Keratinocyte (primary cell): ENCODE measurements at regions not wholly inside any gene's neighbourhood (a gene's known extent, or its start where the extent isn't known, plus 50 kb on each side); places are given as distances from the start of the nearest gene placed in this dataset.

Experiments used
- DNase-seq: peaks from one replicate; pipeline ENCODE4 v3.0.0-alpha.2; 2011; ENCODE audit warnings: low read depth, missing footprints, low spot score
- FAIRE-seq: peaks from 2 replicates; lab custom pipeline; 2011; peaks lifted over from hg19 to GRCh38; lab: Jason Lieb, UNC
- H2AFZ ChIP-seq: 2 replicates; pipeline ENCODE4 v1.6.0; 2012; ENCODE audit warnings: low read length, control low read depth, inconsistent platforms; ENCODE audit not compliant: control insufficient read depth
- H3K27ac ChIP-seq: 2 replicates; pipeline ENCODE4 v1.5.1; 2011; ENCODE audit warnings: low read length; ENCODE audit not compliant: control insufficient read depth, insufficient read depth
- H3K27me3 ChIP-seq: 3 replicates; pipeline ENCODE4 v1.6.0; 2011; ENCODE audit warnings: low read length; ENCODE audit not compliant: control insufficient read depth, insufficient read depth; ENCODE audit errors: extremely low read depth
- H3K36me3 ChIP-seq, 2 experiments: 2 replicates in 1 of 2; 3 replicates in 1 of 2; pipeline ENCODE4 v1.5.1; 2011; ENCODE audit warnings: low read length in 2 of 2, mild to moderate bottlenecking in 1 of 2; ENCODE audit not compliant: control insufficient read depth in 2 of 2, insufficient read depth in 2 of 2; ENCODE audit errors: extremely low read depth in 1 of 2
- H3K4me1 ChIP-seq: 3 replicates; pipeline ENCODE4 v1.5.1; 2011; ENCODE audit warnings: low read length; ENCODE audit not compliant: control insufficient read depth, insufficient read depth; ENCODE audit errors: extremely low read depth
- H3K4me2 ChIP-seq: 3 replicates; pipeline ENCODE4 v1.6.0; 2011; ENCODE audit warnings: low read depth, low read length; ENCODE audit not compliant: control insufficient read depth, insufficient read depth; ENCODE audit errors: extremely low read depth
- H3K4me3 ChIP-seq, 3 experiments: fragments of 200-600 bp in 1 of 3; sonication (generic) in 1 of 3; 2 replicates in 2 of 3; 3 replicates in 1 of 3; pipeline ENCODE4 v1.5.1; 2011 to 2016; ENCODE audit warnings: low read length in 3 of 3, mild to moderate bottlenecking in 3 of 3, control low read depth in 2 of 3, inconsistent platforms in 1 of 3, low read depth in 1 of 3, mixed read lengths in 1 of 3, mixed run types in 1 of 3, moderate library complexity in 1 of 3; ENCODE audit not compliant: control insufficient read depth in 2 of 3, insufficient read depth in 2 of 3; ENCODE audit errors: extremely low read depth in 1 of 3
- H3K79me2 ChIP-seq: 2 replicates; pipeline ENCODE4 v1.6.0; 2012; ENCODE audit warnings: low read length; ENCODE audit not compliant: control insufficient read depth, insufficient read depth
- H3K9ac ChIP-seq: 3 replicates; pipeline ENCODE4 v1.6.0; 2011; ENCODE audit warnings: low read length; ENCODE audit not compliant: control insufficient read depth, insufficient read depth; ENCODE audit errors: extremely low read depth
- H3K9me1 ChIP-seq: 3 replicates; pipeline ENCODE4 v1.6.0; 2011; ENCODE audit warnings: low read length; ENCODE audit not compliant: control insufficient read depth, insufficient read depth; ENCODE audit errors: extremely low read depth
- H3K9me3 ChIP-seq: 2 replicates; pipeline ENCODE4 v1.5.1; 2012; ENCODE audit warnings: low read depth, low read length; ENCODE audit not compliant: control insufficient read depth
- H4K20me1 ChIP-seq: 3 replicates; pipeline ENCODE4 v1.6.0; 2011; ENCODE audit warnings: low read length; ENCODE audit not compliant: control insufficient read depth, insufficient read depth; ENCODE audit errors: extremely low read depth
- EZH2 ChIP-seq: IDR thresholded peaks from one replicate; pipeline ENCODE4 v1.6.1; 2012; ENCODE audit warnings: inconsistent platforms, mild to moderate bottlenecking, low read length, moderate library complexity
- dilution Hi-C: fragments of 300-500 bp; cut with MboI; formaldehyde crosslinking; loops from one replicate; pipeline ENCODE4 v1.7.0; 2020; ENCODE audit warnings: low sequenced_read_pairs; ENCODE audit not compliant: extremely low pct_ligation_motif_present
- TF ChIP-seq, protein P1 (sequence below), 3 experiments: IDR thresholded peaks in 1 of 3; conservative IDR thresholded peaks in 1 of 3; optimal IDR thresholded peaks in 1 of 3; 2 replicates in 2 of 3; 3 replicates in 1 of 3; pipeline versions ENCODE3 to v1.5.1; 2011; ENCODE audit warnings: low read length in 3 of 3, mild to moderate bottlenecking in 3 of 3, moderate library complexity in 2 of 3, control low read depth in 1 of 3, inconsistent platforms in 1 of 3; ENCODE audit not compliant: insufficient read depth in 2 of 3; ENCODE audit errors: extremely low read depth in 1 of 3

DNA sequence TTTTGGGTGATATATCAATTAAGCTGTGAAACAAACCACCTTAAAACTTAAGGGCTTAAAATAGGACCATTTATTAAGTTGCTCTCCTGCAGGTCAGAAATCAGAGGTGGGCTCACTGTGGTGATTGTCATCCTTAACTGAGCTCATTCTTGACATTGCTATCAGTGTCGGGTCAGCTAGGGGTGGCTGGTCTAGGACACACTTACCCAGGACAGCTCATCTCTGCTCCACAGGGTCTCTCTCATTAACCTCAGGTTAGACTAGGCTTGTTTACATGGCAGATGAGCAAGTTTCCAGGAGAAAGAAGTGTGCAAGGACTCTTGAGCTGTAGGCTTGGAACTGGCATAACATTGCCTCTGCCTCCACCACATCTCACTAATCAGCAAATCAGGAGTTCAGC, 601.0 kb upstream of the RAG2 start:
- FAIRE-seq = no peak

DNA sequence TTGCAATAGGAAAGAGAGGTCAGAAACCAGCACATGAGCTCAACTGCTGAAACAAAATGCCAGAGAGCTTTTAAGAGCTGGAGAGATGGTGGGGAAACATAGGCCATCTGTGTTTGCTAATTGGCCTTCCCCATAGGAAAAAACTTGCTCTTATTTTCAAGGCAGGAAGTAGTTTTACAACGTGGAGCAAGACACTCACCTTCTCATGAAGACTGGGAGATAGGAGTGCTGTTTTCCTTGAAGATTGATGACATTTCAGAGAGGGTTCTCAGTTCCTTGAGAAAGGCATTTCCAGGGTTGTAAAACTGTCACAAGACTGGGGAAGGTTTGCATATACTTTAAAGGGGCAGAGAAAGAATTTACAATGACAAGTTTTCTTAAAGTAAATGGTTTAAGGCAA, 586.3 kb upstream of the RAG2 start:
- Histone ChIP-seq H4K20me1 (no peaks in the 10 kb centered on the region), H3K27ac (no peak overlapping the region), H2AFZ (no peak overlapping the region), H3K79me2 (no peaks in the 10 kb centered on the region), H3K9me3 (no peaks in the 10 kb centered on the region), H3K4me2 (no peak overlapping the region), H3K4me1 (no peaks in the 10 kb centered on the region), H3K9me1 (no peaks in the 10 kb centered on the region), H3K27me3 (no peaks in the 10 kb centered on the region), H3K36me3 (no peaks in the 10 kb centered on the region), H3K4me3 (no peak overlapping the region), H3K9ac (no peak overlapping the region)
- FAIRE-seq = no peak
- dilution Hi-C loops = no loop called here
- TF ChIP-seq EZH2 = no peak
- TF ChIP-seq, protein P1, sequence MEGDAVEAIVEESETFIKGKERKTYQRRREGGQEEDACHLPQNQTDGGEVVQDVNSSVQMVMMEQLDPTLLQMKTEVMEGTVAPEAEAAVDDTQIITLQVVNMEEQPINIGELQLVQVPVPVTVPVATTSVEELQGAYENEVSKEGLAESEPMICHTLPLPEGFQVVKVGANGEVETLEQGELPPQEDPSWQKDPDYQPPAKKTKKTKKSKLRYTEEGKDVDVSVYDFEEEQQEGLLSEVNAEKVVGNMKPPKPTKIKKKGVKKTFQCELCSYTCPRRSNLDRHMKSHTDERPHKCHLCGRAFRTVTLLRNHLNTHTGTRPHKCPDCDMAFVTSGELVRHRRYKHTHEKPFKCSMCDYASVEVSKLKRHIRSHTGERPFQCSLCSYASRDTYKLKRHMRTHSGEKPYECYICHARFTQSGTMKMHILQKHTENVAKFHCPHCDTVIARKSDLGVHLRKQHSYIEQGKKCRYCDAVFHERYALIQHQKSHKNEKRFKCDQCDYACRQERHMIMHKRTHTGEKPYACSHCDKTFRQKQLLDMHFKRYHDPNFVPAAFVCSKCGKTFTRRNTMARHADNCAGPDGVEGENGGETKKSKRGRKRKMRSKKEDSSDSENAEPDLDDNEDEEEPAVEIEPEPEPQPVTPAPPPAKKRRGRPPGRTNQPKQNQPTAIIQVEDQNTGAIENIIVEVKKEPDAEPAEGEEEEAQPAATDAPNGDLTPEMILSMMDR (optimal IDR thresholded peaks at IDR 0.05 in 1 of 3, IDR thresholded peaks at IDR 0.05 in 1 of 3, conservative IDR thresholded peaks at IDR 0.05 in 1 of 3; ENCODE audit: extremely low read depth in 1 of 3, insufficient read depth in 2 of 3, low read length in 3 of 3) = no peak
- DNase-seq = no peak

More for the DNA sequence above, 601.0 kb upstream of the RAG2 start:
- Histone ChIP-seq H3K4me3 (no peak overlapping the region), H3K9ac (no peak overlapping the region), H3K27ac (no peak overlapping the region), H3K27me3 (no peaks in the 10 kb centered on the region), H4K20me1 (no peaks in the 10 kb centered on the region), H3K36me3 (no peaks in the 10 kb centered on the region), H3K9me3 (no peaks in the 10 kb centered on the region), H3K79me2 (no peaks in the 10 kb centered on the region), H2AFZ (no peak overlapping the region), H3K4me1 (no peaks in the 10 kb centered on the region), H3K9me1 (no peaks in the 10 kb centered on the region), H3K4me2 (no peak overlapping the region)
- dilution Hi-C loops = no loop called here
- TF ChIP-seq, protein P1 (optimal IDR thresholded peaks at IDR 0.05 in 1 of 3, IDR thresholded peaks at IDR 0.05 in 1 of 3, conservative IDR thresholded peaks at IDR 0.05 in 1 of 3; ENCODE audit: extremely low read depth in 1 of 3, insufficient read depth in 2 of 3, low read length in 3 of 3) = no peak
- TF ChIP-seq EZH2 = no peak
- DNase-seq = no peak
